GM18868 (cell line): ENCODE measurements at regions not wholly inside any gene's neighbourhood (a gene's known extent, or its start where the extent isn't known, plus 50 kb on each side); places are given as distances from the start of the nearest gene placed in this dataset.

ENCODE experiments used
- ATAC-seq: cut with Tn5 transposase; IDR thresholded peaks from one replicate; pipeline ENCODE4 v1.9.1; 2021; ENCODE audit warnings: mild to moderate bottlenecking, moderate library complexity; ENCODE audit not compliant: unreplicated experiment

DNA sequence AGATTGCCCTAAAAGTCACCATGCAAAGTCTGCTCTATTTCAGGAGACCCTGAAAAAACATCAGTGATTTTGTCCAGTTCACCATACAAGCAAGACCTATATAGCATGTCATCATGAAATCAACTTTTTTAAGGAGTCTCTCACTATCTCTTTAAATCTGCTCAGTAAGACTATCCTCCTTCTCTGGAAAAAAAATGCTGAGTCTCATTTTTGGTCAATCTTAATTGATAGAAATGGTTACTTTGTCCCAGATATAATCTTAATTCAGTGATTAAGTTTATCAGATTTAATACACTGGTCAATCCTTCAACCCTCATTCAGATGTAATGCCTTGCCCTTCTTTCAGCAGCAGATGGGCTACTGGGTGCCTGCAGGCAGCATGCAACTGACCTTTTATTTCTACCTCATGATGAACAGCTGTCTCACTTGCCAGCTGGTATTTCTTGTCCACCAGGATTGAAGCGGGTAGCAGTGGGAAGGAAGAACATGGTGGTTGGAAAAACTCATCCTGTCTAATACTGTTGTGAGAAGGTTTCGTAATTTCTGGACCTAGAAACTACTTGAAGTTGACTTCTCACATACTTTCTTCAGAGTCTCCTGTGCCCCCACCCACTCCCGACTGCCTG is 375.3 kb downstream of the DNAH5 start:
- no peak for ATAC-seq

DNA sequence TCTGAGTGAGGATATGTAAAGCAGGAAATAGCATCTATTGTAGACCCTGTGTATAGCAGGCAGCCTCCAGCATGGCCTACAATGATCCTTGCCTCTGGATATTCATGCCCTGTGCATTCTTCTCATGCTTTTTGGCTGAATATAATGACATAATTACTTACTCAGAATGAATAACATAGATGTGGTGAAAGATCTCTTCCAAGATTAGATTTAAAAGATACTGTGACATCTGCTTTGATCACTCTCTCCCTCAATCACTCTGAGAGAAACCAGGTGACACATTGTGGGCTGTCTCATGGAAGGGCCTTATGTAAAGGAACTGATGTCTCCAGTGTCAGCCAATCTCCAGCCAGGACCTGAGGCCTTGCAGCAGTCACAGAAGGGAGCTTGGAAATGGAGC is 376.7 kb downstream of the DNAH5 start:
- ATAC-seq = no peak

DNA sequence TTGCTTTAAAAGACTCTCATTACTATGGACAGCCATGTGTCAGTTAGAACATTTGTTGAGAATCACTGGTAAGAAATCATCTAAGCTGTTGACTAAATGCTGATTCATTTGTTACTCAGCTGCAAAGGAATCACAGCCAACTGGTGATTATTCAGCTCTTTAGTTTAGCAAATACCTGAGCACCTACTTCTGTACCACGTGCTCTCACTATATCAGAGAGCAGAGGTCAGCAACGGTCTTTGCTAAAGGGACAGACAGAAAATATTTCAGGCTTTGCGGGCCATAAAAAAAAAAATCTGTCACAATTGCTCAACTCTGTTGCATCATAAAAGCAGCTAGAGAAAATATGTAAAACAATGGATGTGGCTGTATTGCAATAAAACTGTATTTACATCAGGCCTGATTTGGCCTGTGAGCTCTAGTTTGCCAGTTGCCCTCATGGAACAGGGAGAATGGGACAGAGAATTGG is 377.6 kb downstream of the DNAH5 start:
- no peak for ATAC-seq

DNA sequence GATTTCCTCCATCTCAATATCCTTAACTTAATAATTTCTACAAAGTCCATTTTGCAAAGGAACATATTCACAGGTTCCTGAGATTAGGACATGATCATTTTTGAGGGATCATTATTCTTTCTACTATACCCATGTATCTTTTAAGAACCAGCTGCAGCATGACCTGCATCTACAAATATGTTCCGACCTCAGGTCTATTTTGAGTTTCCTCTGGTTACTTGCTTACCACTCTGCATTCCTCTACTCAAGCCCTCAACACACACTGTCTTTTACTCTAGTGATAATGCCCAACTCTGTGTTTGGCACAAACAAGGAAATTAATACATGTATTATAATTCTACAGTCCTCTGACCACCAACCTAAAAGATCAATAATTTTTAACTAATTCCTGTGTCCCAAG is 386.1 kb downstream of the DNAH5 start:
- no peak for ATAC-seq

DNA sequence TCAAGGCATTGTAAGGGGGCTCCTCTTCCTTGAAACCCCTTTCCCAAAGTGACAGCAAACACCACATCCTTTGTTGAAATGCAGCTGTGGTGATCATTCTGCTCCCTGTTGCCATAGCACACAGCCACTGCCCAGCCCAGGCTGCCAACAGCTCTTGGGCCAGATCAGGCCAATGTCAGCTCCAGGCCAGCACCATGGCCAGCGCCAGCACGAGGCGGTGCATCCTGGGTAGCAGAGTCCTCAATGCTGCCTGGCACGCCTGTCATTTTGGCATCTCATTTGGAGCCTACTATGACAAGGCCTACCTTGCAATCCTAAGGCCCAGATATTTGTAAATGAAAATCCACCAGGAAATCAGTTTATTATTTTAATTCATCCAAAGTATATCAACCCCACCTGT is 390.6 kb downstream of the DNAH5 start:
- ATAC-seq = peak; percentile 37

DNA sequence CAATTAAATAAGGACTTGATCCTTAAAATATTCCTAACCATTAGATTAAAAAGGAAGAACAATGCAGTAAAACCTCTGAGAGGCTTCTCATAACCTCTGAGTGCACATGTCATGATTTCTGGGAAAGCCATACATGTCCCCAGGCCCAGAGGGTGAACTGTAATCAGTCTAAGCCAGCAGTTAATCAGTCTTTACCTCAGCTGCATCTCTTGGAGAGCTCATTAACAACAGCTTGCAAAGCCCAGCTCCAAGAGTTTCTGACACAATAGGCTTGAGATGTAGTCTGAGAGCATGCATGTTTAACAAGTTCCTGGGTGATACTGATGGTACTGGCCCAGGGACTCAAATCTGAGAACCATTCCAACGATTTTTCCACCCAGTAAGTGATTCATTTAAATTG is 392.1 kb downstream of the DNAH5 start:
- ATAC-seq = no peak

DNA sequence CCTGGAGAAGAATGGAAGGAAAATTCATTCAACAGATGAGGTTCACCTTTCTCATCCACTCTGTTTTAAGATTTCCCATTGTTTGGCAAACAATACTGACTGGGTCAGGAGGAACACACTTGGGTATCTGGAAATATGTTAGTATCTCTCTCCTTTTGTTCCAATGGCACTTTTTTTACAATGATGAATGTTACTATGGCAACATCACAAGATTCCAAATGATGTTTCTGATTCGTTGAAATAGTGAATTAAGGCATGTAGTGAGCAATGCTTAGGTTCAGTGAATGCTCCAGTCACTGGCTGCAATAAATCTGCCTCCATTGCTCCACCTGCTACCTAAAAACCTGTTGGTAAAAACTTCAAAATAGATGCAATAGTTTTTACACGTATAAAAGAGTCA is 392.8 kb downstream of the DNAH5 start:
- ATAC-seq = no peak

DNA sequence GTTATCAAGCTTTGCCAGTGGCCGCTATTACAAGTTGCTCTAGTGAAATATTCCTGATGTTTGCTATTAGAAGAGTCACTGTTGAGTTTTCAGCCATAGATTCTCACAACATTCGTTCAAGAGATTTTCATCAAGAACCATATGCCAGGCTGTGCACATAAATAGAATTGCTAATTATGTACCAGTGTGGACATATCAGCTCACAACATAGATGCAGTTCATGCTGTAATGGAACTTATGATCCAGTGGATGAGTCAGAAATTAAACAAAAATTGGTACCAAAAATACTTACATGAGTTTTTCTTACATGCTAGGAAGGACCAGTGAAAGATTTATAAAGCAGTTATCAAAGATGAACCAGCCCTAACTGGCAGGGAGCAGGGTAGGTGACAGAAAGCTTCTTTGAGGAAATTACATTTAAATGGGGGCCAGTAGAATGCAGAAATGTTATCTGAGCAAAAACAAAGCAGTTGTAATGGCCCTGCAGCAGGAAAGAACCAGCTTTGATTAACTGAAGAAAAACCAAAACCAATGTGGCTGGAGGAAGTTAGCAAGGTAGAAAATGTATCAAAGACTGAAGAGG is 404.2 kb downstream of the DNAH5 start:
- ATAC-seq = no peak

DNA sequence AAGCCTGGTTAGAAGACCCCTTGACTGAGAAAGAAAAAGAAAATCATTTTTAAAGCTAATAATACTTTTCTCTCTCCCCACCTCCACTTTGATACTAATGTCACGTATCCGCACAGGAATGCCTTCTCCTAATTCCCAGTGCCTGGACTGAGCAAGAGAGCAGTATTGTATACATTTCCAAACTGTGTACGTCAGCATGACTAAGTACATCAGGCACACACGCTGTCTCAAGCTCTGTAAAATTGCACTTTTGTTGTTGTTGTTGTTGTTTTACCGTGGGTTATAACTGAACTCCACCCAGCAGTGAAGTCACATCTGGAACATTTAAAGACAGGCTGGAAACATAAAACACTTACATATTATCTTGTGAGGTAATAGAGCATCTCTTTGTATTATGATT is 407.6 kb downstream of the DNAH5 start:
- no peak for ATAC-seq

DNA sequence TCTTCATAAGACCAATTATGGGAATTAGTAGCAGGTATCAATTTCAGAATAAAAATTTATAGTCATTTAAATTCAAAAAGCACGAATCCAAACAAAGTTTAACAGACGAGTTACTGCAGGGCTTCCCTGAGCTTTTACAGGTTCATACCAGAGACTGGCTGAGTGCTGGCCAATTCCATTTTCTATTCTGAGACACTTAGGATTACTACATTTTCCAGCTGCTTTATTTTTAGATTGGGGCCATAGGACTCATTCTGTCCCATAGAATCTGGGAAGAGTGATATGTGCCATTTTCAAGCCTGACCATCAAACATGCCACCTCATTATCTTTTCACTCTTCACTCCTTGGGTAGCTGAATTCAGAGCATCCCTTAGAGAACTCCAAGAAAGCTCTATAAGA is 410.7 kb downstream of the DNAH5 start:
- no peak for ATAC-seq

DNA sequence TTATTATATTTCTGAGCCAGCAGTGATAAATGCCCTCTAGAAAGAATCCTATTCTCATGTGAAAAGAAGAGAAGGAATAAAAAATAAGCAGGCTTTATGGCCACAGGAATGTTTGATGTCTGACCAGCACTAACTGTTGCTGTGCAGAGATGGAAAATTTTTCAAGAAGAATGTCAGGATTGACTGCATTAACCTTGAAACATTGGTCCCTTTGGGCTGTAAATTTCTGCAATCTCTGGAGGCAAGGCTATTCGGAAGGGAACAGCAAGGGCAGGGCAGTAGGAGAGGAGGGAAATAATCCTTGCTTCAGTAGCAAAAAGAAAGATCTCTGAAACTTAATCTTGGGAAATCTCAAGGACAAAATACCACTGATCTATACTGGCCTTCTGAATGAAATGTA is 415.2 kb downstream of the DNAH5 start:
- no peak for ATAC-seq

DNA sequence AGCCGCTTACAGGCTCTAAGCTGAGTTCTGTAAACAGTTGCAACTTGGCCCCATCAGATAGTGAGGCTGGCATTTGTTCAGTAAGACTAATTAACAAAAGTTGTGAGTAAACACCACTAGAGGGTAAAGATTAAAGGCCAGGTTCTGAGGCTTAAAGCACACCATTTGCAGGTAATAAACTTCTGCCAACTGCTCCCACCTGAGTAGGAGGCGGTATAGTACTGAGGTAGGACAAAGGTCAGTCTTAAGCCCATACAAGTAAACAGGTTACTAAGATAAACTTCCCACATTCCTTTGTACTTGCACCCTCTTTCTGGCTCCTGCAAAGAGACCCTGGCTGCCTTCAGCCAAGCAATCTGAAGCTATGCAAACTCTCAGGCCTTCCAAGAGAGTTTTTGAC is 419.6 kb downstream of the DNAH5 start:
- ATAC-seq = no peak

DNA sequence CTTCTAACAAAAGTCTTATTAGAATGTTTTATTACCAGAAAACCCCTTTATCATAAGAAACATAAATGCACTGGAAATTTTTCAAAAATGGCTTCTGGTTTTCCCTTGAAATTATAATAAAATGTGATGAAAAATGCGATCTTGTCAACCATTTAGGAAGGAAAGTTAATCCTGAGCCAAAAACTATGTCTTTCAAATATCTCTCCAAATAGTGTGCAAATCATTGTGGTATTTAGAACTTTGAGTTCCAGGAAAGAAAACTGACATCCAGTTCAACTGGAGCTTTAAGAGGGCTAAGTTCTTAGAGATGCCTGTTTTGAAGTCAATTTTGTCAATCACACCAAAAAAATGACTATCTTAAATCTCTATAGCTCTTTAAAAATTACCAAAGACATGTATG is 425.4 kb downstream of the DNAH5 start:
- ATAC-seq = no peak

DNA sequence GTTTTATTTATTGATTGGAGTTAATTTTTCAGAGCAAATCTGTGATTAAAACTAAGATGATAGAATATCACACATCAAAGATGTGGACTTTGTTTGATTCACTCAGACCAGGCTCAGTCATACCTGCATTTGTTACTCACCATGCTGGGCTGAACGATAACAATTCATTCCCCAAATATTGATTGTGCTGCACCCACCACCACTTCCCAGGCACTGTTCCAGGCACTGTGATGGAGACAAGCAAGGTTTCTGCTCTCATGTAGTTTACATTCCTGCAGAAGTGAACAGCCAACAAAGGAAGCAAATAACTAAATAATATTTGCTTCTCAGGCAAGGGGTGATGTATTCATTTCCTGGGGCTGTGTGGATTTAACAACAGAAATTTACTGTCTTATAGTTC is 428.3 kb downstream of the DNAH5 start:
- no peak for ATAC-seq

DNA sequence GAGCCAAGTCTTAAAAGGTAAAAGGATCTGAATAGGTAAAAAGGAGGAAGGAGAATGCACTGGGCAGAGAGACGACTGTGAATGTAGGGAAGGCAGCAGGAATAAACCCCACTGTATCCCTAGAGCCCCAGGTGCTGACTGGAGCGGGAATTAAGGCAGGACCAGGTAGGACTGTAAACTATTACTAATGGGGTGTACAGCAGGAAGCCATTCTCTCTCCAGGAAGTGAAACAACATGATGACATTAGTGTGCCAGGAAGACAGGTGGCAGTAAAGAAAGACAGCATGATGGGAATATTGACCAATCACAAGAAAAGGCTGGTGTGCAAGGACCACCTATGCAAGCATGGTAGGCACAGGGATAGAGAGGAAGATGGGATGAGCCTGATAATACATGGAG is 433.0 kb downstream of the DNAH5 start:
- ATAC-seq = no peak

DNA sequence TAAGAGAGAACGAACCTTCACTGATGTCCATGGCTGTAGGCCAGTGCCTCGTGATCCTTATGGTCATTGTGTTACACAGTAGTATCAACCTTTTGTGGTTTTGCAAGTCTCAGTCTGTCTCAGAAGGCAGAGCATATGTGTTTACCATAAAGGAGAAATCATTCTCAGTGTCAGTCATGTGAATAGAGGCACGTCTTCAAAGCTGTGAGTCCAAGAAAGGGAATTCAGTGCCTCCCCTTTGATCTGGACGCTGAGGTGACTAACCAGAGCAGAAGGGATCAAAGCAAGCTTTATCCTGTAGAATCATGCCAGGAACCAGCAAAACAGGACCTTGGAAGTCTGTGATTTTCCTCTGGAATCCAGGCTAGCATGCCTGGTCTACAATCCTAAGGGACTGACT is 433.9 kb downstream of the DNAH5 start:
- no peak for ATAC-seq

DNA sequence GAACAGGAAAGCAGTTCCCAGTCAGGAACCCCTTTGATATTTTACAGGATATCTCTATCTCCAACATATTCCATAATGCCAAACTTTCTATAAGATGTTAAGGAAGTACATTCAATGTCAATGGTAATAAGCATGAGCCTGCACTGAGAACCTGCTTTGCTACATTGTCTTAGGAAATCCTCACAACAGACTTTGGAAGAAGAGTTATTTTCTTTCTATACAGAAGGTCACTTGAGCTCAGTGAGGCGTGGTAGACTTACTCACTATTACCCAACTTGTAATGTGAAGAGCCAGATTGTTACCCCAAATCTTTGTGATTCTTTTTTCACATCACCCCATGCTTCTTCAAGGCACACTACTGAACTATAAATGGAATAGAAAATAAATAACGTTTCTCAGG is 435.9 kb downstream of the DNAH5 start:
- no peak for ATAC-seq

DNA sequence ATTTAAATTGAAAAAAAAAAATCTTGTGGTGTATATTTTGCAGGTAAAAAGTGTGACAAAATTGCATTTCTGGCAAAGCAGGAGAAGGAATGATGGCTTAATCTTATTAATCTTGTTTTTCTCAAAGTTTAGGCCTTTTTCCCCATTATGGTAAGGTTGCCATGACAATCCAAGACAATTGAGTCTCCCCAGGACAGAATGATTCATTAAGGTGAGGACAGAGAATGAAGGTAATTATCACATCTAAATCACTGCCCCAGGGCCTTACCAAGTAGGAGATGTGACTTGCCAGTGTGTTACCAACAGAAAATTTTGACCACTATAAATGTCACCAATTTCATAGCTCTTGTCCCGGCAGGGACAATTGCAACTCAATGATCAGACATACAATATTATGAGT is 439.2 kb downstream of the DNAH5 start:
- no peak for ATAC-seq

DNA sequence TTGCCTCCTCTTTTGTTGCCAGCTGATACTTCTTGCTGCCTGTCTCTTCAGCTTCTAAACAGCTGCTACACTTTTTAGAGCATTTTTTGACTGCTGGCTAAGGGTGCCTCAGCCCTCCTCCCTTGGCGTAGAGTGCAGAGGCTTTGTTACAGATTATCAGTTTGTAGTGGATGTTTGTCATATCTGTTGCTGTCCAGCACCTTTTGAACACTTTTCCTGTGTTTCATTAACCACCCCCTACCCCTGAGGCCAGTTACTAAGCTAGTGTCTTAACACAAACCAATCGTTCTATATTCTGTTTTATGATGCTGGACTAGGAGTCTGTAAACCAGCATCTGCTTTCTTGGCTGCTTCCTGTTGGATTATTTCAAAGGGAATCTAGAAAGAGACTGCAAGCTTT is 441.5 kb downstream of the DNAH5 start:
- no peak for ATAC-seq

DNA sequence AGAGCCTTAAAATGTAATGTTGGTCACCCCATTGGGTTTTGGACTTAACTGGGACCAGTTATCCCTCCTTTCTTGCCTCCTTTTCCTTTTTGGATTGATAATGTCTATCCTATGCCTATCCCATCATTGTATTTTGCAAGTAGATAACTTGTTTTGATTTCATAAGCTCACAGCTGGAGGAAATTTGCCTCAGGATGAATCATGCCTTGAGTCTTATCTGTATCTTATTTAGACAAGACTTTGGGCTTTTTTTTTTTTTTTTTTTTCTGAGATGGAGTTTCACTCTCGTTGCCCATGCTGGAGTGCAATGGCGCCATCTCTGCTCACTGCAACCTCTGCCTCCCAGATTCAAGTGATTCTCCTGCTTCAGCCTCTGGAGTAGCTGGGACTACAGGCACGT is 443.3 kb downstream of the DNAH5 start:
- no peak for ATAC-seq

DNA sequence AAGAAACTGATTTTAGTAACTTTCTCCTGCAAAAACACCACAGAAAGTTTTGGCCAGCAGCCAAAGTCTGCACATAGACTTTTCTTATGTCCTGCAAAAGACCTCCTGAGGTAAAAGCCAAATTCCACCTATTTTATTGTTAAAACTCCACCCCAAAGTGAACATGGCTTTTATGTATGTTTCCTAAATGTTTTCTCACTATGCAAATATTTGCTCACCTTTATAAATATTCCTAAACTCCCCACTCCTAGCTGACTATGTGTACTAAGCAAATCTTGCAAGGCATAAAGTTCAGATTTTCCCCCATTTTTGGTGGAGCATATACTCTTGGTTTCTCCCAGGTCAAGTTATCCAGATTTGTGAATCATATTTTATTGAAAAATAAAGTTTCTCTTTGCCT is 446.2 kb downstream of the DNAH5 start:
- no peak for ATAC-seq

DNA sequence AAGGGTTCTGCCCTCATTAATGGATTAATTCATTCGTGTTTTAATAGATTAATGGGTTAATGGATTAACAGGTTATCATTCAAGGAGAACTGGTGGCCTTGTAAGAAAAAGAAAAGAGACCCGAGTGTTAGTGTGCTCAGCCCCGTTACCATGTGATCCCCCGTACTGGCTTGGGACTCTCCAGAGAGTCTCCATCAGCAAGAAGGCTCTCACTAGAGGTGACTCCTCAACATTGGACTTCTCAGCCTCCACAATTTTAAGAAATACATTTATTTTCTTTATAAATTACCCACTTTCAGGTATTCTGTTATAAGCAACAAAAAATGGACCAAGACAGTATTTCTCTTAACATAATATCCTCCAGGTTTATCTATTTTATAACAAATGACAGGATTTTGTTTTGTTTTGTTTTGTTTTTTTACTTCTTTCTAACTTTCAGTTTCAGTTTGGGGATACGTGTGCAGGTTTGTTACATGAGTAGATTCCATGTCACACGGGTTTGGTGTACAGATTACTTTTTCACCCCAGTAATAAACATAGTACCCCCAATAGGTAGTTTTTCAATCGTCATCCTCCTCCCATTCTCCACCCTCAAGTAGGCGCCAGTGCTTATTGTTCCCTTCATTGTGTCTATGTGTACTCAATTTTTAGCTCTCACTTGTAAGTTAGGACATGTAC is 456.1 kb downstream of the DNAH5 start:
- no peak for ATAC-seq

DNA sequence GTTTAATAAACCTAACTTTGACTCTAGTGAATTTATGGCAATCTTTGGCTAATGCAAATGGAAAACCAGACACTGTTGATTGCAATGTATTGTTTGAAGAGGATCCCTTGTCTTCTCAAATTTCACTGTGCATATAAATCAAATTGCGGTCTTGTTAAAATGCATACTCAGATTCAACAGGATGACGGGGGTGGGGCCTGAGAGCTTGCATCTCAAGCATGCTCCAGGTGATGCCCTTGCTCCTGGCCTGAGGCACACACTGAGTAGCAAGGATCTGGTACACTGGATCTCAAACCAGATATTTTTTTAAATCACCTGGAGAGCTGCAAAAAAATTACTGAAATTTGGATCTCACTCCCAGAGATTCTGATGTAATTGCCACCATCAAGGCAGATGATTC is 463.7 kb downstream of the DNAH5 start:
- ATAC-seq = no peak
